HG02798 (cell line): ENCODE measurements at regions not wholly inside any gene's neighbourhood (a gene's known extent, or its start where the extent isn't known, plus 50 kb on each side); places are given as distances from the start of the nearest gene placed in this dataset.
A peak's percentile ranks its signal among the peaks of the same experiment; 100 is the strongest.
"Not testable (repeated sequence)": the region's sequence is repeated elsewhere in the genome, so short reads cannot be mapped to it uniquely, and the experiment has no call there.

Experiments used
- ATAC-seq: cut with Tn5 transposase; IDR thresholded peaks from one replicate; pipeline ENCODE4 v1.9.1; 2021; ENCODE audit warnings: mild to moderate bottlenecking; ENCODE audit not compliant: unreplicated experiment, poor library complexity

- ATAC-seq = no peak
Measured at GRCh38 chr6:140775061-140775460, 1357.7 kb upstream of the GJE1 start.

GRCh38 chr6:140774080-140774505, 1358.6 kb upstream of the GJE1 start:
- ATAC-seq = peak; percentile 100

- ATAC-seq = no peak
Measured at GRCh38 chr6:140773276-140773675, 1359.4 kb upstream of the GJE1 start.

- ATAC-seq = no peak
Measured at GRCh38 chr6:140772576-140772975, 1360.1 kb upstream of the GJE1 start.

- no peak for ATAC-seq
Measured at GRCh38 chr6:140768133-140768532, 1364.6 kb upstream of the GJE1 start.

- no peak for ATAC-seq
Measured at GRCh38 chr6:140766999-140767398, 1365.7 kb upstream of the GJE1 start.

- no peak for ATAC-seq
Measured at GRCh38 chr6:140758169-140758877, 1374.4 kb upstream of the GJE1 start.

- no peak for ATAC-seq
Measured at GRCh38 chr6:140752234-140752633, 1377.8 kb upstream of the CITED2 start.

GRCh38 chr6:140747114-140747513, 1372.7 kb upstream of the CITED2 start:
- ATAC-seq = no peak

- ATAC-seq = peak; percentile 86
Measured at GRCh38 chr6:140744659-140745320, 1370.3 kb upstream of the CITED2 start.

- ATAC-seq = no peak
Measured at GRCh38 chr6:140736231-140736630, 1361.8 kb upstream of the CITED2 start.

GRCh38 chr6:140732991-140733390, 1358.5 kb upstream of the CITED2 start:
- ATAC-seq = no peak

- no peak for ATAC-seq
Measured at GRCh38 chr6:140732155-140732554, 1357.7 kb upstream of the CITED2 start.

- no peak for ATAC-seq
Measured at GRCh38 chr6:140731741-140732140, 1357.3 kb upstream of the CITED2 start.

GRCh38 chr6:140729521-140729920, 1355.1 kb upstream of the CITED2 start:
- no peak for ATAC-seq

- ATAC-seq = no peak
Measured at GRCh38 chr6:140718021-140718420, 1343.6 kb upstream of the CITED2 start.

GRCh38 chr6:140713495-140713894, 1339.0 kb upstream of the CITED2 start:
- ATAC-seq = no peak

GRCh38 chr6:140711019-140711613, 1336.7 kb upstream of the CITED2 start:
- peak; percentile 51 for ATAC-seq

- no peak for ATAC-seq
Measured at GRCh38 chr6:140708441-140708840, 1334.0 kb upstream of the CITED2 start.

- not testable (repeated sequence) for ATAC-seq
Measured at GRCh38 chr6:140704008-140704407, 1329.6 kb upstream of the CITED2 start.

- ATAC-seq = no peak
Measured at GRCh38 chr6:140697585-140697984, 1323.1 kb upstream of the CITED2 start.
